Prostate gland (tissue), 2 donors: ENCODE measurements at regions not wholly inside any gene's neighbourhood (a gene's known extent, or its start where the extent isn't known, plus 50 kb on each side); places are given as distances from the start of the nearest gene placed in this dataset.
"Not testable (repeated sequence)": the region's sequence is repeated elsewhere in the genome, so short reads cannot be mapped to it uniquely, and the experiment has no call there.

ENCODE experiments used
- DNase-seq: peaks from one replicate; pipeline ENCODE4 v3.0.0-alpha.2; 2019; ENCODE audit warnings: low spot score
- H3K27ac ChIP-seq, 2 donors: fragments of 200-600 bp; sonication (generic); 2 replicates each; pipeline ENCODE4 v1.5.1; 2017 to 2019
- H3K27me3 ChIP-seq: fragments of 200-600 bp; sonication (generic); replicated peaks from 2 replicates; pipeline ENCODE4 v1.5.1; 2019; ENCODE audit not compliant: insufficient read depth
- H3K36me3 ChIP-seq, 2 donors: fragments of 200-600 bp; sonication (generic); 1 replicate in 1 of 2; 2 replicates in 1 of 2; pipeline versions ENCODE4 v1.5.1 to v1.8.1; 2017 to 2019
- H3K4me1 ChIP-seq: fragments of 200-600 bp; sonication (generic); replicated peaks from 2 replicates; pipeline ENCODE4 v1.5.1; 2019
- H3K4me3 ChIP-seq, 2 donors: fragments of 200-600 bp; sonication (generic); 2 replicates each; pipeline ENCODE4 v1.5.1; 2017 to 2019
- H3K9me3 ChIP-seq: fragments of 200-600 bp; sonication (generic); 2 replicates; pipeline ENCODE4 v1.5.1; 2017
- POLR2A ChIP-seq: fragments of 450-650 bp; IDR thresholded peaks from one replicate; pipeline ENCODE4 v1.6.1; 2016; ENCODE audit warnings: antibody characterized with exemption, mild to moderate bottlenecking
- POLR2AphosphoS5 ChIP-seq: sonication (generic); formaldehyde crosslinking; IDR thresholded peaks from one replicate; pipeline ENCODE4 v1.6.1; 2017; ENCODE audit warnings: antibody characterized with exemption
- WGBS: methylation state at CpG from one replicate; pipeline ENCODE4 v1.1.5; 2018; 5-methylcytosine and 5-hydroxymethylcytosine counted together
- intact Hi-C: fragments of 100-400 bp; cut with DNase I; formaldehyde crosslinking; loops from one replicate; pipeline ENCODE4 v1.14.2; 2022
- TF ChIP-seq, protein P1 (sequence below), 4 experiments: fragments of 200-600 bp in 2 of 4; fragments of 450-650 bp in 2 of 4; sonication (generic) in 2 of 4; IDR thresholded peaks; 1 replicate in 3 of 4; 2 replicates in 1 of 4; pipeline ENCODE4 v1.5.1; 2016 to 2019; ENCODE audit warnings: antibody characterized with exemption in 4 of 4, mild to moderate bottlenecking in 2 of 4, moderate library complexity in 2 of 4

DNA sequence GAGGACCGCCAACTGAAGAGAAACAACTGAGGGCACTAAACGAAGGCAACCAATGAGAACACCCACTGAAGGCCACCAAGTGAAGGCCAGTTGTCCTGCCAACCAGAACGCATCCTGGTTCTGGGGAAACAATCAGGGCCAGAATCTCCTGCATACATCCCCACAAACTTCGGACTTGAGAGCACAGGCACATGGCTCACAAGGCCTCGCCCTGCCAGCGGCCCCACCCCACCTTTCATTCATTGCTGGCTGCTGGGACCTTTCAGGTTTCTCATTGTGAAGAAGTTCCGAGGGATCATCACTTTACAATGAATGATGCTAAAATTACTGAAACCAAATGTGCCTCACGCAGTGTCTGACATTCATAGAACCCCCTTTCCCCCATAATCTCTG is 79.2 kb upstream of the ABI1 start:
- no peaks in the 10 kb centered on the region for H3K9me3 ChIP-seq
- H3K27ac ChIP-seq = no peak overlapping the region
- TF ChIP-seq POLR2AphosphoS5 = no peak
- TF ChIP-seq, protein P1, sequence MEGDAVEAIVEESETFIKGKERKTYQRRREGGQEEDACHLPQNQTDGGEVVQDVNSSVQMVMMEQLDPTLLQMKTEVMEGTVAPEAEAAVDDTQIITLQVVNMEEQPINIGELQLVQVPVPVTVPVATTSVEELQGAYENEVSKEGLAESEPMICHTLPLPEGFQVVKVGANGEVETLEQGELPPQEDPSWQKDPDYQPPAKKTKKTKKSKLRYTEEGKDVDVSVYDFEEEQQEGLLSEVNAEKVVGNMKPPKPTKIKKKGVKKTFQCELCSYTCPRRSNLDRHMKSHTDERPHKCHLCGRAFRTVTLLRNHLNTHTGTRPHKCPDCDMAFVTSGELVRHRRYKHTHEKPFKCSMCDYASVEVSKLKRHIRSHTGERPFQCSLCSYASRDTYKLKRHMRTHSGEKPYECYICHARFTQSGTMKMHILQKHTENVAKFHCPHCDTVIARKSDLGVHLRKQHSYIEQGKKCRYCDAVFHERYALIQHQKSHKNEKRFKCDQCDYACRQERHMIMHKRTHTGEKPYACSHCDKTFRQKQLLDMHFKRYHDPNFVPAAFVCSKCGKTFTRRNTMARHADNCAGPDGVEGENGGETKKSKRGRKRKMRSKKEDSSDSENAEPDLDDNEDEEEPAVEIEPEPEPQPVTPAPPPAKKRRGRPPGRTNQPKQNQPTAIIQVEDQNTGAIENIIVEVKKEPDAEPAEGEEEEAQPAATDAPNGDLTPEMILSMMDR (IDR thresholded peaks at IDR 0.05) = no peak
- TF ChIP-seq POLR2A = no peak
- H3K4me3 ChIP-seq = no peak overlapping the region
- DNase-seq = no peak
- H3K27me3 ChIP-seq = no peaks in the 10 kb centered on the region
- no peaks in the 10 kb centered on the region for H3K4me1 ChIP-seq
- H3K36me3 ChIP-seq = no peaks in the 10 kb centered on the region
- WGBS = 84% methylated on average over 8 of the region's 8 CpGs
- intact Hi-C loops = no loop called here

DNA sequence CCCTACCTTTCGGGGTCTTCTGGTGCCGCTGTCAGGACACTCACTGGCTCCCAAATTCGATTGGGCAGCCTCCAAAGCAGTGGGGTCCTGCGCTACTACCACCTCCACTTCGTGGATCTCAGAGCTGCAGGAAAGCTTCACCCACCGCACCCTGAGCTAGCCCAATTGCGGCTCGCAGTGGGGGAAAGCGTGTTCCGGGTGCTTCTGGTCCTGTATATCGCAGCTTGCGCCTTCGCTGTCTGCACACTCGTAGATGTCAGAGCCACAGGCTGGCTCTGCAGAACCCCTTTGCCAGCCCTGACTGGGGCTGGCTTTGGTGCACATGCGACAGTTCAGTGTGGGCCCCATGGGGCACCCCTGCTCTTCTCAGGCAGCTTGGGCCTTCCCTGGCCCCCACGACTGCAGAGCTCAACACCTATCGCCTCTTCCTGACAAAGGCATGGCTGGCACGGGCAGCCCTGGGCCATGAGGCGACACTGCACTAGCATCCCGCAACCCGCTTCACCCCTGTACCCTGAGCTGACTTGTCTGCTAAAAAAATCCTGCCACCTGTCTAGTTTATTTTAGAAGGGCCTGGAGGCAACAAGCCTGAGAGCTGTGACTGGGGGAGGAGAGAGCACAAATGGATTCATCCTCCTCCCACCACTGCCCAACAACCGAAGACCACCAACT is 78.7 kb upstream of the ABI1 start:
- Histone ChIP-seq H3K4me3 (no peak overlapping the region), H3K27me3 (no peaks in the 10 kb centered on the region), H3K9me3 (no peaks in the 10 kb centered on the region), H3K27ac (no peak overlapping the region), H3K4me1 (no peaks in the 10 kb centered on the region), H3K36me3 (no peaks in the 10 kb centered on the region)
- WGBS = 94% methylated on average over 22 of the region's 22 CpGs
- DNase-seq = no peak
- intact Hi-C loops = no loop called here
- TF ChIP-seq POLR2A (no peak), POLR2AphosphoS5 (no peak)
- TF ChIP-seq, protein P1 (IDR thresholded peaks at IDR 0.05) = no peak

DNA sequence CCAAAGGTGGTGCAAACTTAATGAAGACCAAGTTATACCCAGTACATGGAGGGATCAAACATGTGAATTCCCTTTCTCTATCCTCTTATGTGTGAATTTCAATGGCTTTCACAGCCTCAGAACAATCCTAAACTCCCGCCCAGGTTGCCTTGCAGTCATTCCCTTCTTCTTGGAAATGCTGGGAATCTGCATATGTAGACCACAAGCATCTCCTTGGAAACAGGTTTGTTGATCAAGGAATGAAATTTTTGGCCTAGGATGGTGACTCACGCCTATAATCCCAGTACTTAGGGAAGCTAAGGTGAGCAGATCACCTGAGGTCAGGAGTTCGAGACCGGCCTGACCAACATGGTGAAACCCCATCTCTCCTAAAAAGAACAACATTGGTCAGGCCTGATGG is 77.8 kb upstream of the ABI1 start:
- TF ChIP-seq POLR2AphosphoS5 (no peak), POLR2A (no peak)
- TF ChIP-seq, protein P1 (IDR thresholded peaks at IDR 0.05) = no peak
- no peak overlapping the region for H3K27ac ChIP-seq
- H3K27me3 ChIP-seq = no peaks in the 10 kb centered on the region
- intact Hi-C loops = no loop called here
- no peaks in the 10 kb centered on the region for H3K36me3 ChIP-seq
- no peaks in the 10 kb centered on the region for H3K4me1 ChIP-seq
- H3K4me3 ChIP-seq = no peak overlapping the region
- no peaks in the 10 kb centered on the region for H3K9me3 ChIP-seq
- no peak for DNase-seq
- WGBS = 92% methylated on average over 4 of the region's 4 CpGs

DNA sequence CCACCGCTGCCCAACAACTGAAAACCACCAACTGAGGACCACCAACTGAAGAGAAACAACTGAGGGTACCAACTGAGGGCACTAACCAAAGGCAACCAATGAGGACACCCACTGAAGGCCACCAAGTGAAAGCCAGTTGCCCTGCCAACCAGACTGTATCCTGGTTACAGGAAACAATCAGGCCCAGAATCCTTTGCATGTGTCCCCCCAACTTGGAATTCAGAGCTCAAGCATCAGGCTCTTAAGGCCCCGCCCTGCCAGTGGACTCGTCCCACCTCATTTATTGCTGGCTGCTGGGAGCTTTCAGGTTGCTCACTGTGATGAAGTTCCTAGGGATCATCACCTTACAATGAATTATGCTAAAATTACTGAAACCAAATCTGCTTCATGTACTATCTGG is 76.6 kb upstream of the ABI1 start:
- TF ChIP-seq, protein P1 (IDR thresholded peaks at IDR 0.05) = no peak
- no peak for TF ChIP-seq POLR2AphosphoS5
- TF ChIP-seq POLR2A = no peak
- DNase-seq = no peak
- no peaks in the 10 kb centered on the region for H3K27me3 ChIP-seq
- H3K4me1 ChIP-seq = no peaks in the 10 kb centered on the region
- intact Hi-C loops = no loop called here
- no peaks in the 10 kb centered on the region for H3K36me3 ChIP-seq
- 86% methylated on average over 3 of the region's 3 CpGs for WGBS
- H3K27ac ChIP-seq = no peak overlapping the region
- no peaks in the 10 kb centered on the region for H3K9me3 ChIP-seq
- no peak overlapping the region for H3K4me3 ChIP-seq

DNA sequence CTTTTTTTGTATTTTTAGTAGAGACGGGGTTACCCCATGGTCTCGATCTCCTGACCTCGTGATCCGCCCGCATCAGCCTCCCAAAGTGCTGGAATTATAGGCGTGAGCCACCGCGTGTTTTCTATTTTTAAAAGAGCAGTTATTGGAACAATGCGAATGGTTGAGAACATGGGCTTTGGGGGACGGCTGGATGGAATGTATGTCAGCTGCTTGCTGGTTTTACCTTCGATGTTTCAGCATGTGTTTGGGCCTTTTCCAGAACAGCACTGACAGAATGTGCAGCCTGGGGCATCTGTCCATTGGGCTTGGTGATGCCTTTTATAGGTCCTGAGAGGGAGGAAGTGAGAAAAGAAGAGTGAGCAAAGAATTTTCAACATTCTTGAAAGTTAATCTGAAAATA is 73.4 kb upstream of the ABI1 start:
- H3K36me3 ChIP-seq, H3K9me3 ChIP-seq, intact Hi-C loops, H3K4me3 ChIP-seq, DNase-seq, H3K4me1 ChIP-seq, H3K27ac ChIP-seq, H3K27me3 ChIP-seq: not testable (repeated sequence)
- WGBS = 90% methylated on average over 11 of the region's 11 CpGs
